Activated CD8-positive, alpha-beta T cell treated with anti-CD3 and anti-CD28 coated beads for 36 hours (primary cell): ENCODE measurements at regions not wholly inside any gene's neighbourhood (a gene's known extent, or its start where the extent isn't known, plus 50 kb on each side); places are given as distances from the start of the nearest gene placed in this dataset.

Experiments used
- ATAC-seq: fragments of 200-7000 bp; cut with Tn5 transposase; one replicate; pipeline ENCODE4 v1.10.0; 2021; ENCODE audit warnings: mild to moderate bottlenecking, moderate library complexity
- CTCF ChIA-PET: fragments of 350-600 bp; sonication (Branson Sonifier 250); formaldehyde crosslinking; loops from one replicate; lab custom pipeline; 2021; ENCODE audit warnings: antibody characterized with exemption; lab: Charles Lee
- POLR2A ChIA-PET: fragments of 350-600 bp; sonication (Branson Sonifier 250); formaldehyde crosslinking; loops from one replicate; lab custom pipeline; 2021; ENCODE audit warnings: antibody characterized with exemption; lab: Charles Lee
- DNase-seq: peaks from one replicate; pipeline ENCODE4 v3.0.0-alpha.2; 2020
- H3K27ac Mint-ChIP-seq: one replicate; pipeline ENCODE4 v1.8.0; 2021; ENCODE audit warnings: mild to moderate bottlenecking, mixed read lengths
- H3K27me3 Mint-ChIP-seq: one replicate; pipeline ENCODE4 v1.8.0; 2021; ENCODE audit warnings: mixed read lengths
- H3K36me3 Mint-ChIP-seq: one replicate; pipeline ENCODE4 v1.8.0; 2021; ENCODE audit warnings: low read depth, mixed read lengths
- H3K4me1 Mint-ChIP-seq: one replicate; pipeline ENCODE4 v1.8.0; 2021; ENCODE audit warnings: low read depth, mixed read lengths
- H3K4me3 Mint-ChIP-seq: one replicate; pipeline ENCODE4 v1.8.0; 2021; ENCODE audit warnings: mild to moderate bottlenecking, moderate library complexity, mixed read lengths
- H3K9me3 Mint-ChIP-seq: one replicate; pipeline ENCODE4 v1.8.0; 2021; ENCODE audit warnings: mixed read lengths
- intact Hi-C: fragments of 100-400 bp; cut with micrococcal nuclease; formaldehyde crosslinking; loops from one replicate; pipeline ENCODE4 v1.10.0; 2022
- TF ChIP-seq, protein P1 (sequence below): fragments of 200-600 bp; IDR thresholded peaks from one replicate; pipeline ENCODE4 v1.8.0; 2022; ENCODE audit warnings: antibody characterized with exemption, mild to moderate bottlenecking

- H3K4me1 Mint-ChIP-seq: no peaks in the 10 kb centered on the region
- CTCF ChIA-PET: no interaction called here
- POLR2A ChIA-PET: no interaction called here
These were observed 56.3 kb upstream of the GRK3 start for GRCh38 chr22:25508161-25508560.

GRCh38 chr22:25508761-25509321, 55.6 kb upstream of the GRK3 start:
- peaks cover 23% of the 10 kb centered on the region for H3K36me3 Mint-ChIP-seq
- no peak for ATAC-seq
- TF ChIP-seq, protein P1, sequence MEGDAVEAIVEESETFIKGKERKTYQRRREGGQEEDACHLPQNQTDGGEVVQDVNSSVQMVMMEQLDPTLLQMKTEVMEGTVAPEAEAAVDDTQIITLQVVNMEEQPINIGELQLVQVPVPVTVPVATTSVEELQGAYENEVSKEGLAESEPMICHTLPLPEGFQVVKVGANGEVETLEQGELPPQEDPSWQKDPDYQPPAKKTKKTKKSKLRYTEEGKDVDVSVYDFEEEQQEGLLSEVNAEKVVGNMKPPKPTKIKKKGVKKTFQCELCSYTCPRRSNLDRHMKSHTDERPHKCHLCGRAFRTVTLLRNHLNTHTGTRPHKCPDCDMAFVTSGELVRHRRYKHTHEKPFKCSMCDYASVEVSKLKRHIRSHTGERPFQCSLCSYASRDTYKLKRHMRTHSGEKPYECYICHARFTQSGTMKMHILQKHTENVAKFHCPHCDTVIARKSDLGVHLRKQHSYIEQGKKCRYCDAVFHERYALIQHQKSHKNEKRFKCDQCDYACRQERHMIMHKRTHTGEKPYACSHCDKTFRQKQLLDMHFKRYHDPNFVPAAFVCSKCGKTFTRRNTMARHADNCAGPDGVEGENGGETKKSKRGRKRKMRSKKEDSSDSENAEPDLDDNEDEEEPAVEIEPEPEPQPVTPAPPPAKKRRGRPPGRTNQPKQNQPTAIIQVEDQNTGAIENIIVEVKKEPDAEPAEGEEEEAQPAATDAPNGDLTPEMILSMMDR: no peak
- ChIA-PET CTCF (no interaction called here), POLR2A (no interaction called here)
- no peaks in the 10 kb centered on the region for H3K9me3 Mint-ChIP-seq
- no peaks in the 10 kb centered on the region for H3K27me3 Mint-ChIP-seq
- H3K4me1 Mint-ChIP-seq: no peaks in the 10 kb centered on the region
- intact Hi-C loops: no loop called here
- H3K27ac Mint-ChIP-seq: no peak overlapping the region
- no peak for DNase-seq
- H3K4me3 Mint-ChIP-seq: no peak overlapping the region

More at GRCh38 chr22:25508161-25508560, 56.3 kb upstream of the GRK3 start:
- Mint-ChIP-seq H3K4me3 (no peak overlapping the region), H3K27me3 (no peaks in the 10 kb centered on the region), H3K9me3 (no peaks in the 10 kb centered on the region), H3K27ac (no peak overlapping the region), H3K36me3 (peaks cover 22% of the 10 kb centered on the region)
- ATAC-seq (no peak), DNase-seq (no peak)
- intact Hi-C loops: no loop called here
- TF ChIP-seq, protein P1: no peak

GRCh38 chr22:25509374-25509791, 55.1 kb upstream of the GRK3 start:
- Mint-ChIP-seq H3K36me3 (peaks cover 23% of the 10 kb centered on the region), H3K9me3 (no peaks in the 10 kb centered on the region), H3K27ac (no peak overlapping the region), H3K27me3 (no peaks in the 10 kb centered on the region), H3K4me3 (no peak overlapping the region), H3K4me1 (no peaks in the 10 kb centered on the region)
- intact Hi-C loops: no loop called here
- ChIA-PET CTCF (no interaction called here), POLR2A (no interaction called here)
- DNase-seq (no peak), ATAC-seq (no peak)
- TF ChIP-seq, protein P1: no peak

DNA sequence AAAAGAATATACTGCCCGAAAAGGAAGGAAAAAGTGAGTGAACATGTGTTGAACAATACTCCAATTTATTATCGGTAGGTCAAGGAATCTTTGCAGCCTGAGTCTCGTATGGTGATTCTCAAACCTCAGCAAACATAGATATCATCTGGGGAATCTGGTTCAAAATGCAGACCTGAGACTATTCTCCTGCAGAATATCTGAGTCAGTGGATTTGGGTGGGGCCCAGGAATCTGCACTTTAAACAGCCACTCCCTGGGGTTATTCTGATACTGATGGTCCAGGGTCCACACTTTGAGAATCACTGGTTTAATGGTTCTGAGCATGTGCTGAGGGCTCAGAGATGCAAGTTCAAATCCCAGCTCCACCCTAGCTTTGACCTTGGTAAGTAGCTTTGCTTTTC, 53.6 kb upstream of the GRK3 start:
- H3K27ac Mint-ChIP-seq: no peak overlapping the region
- TF ChIP-seq, protein P1: no peak
- H3K36me3 Mint-ChIP-seq: peaks cover 23% of the 10 kb centered on the region
- H3K27me3 Mint-ChIP-seq: no peaks in the 10 kb centered on the region
- intact Hi-C loops: no loop called here
- ChIA-PET POLR2A (no interaction called here), CTCF (no interaction called here)
- ATAC-seq: no peak
- no peak for DNase-seq
- H3K4me1 Mint-ChIP-seq: no peaks in the 10 kb centered on the region
- H3K9me3 Mint-ChIP-seq: no peaks in the 10 kb centered on the region
- H3K4me3 Mint-ChIP-seq: no peak overlapping the region

DNA sequence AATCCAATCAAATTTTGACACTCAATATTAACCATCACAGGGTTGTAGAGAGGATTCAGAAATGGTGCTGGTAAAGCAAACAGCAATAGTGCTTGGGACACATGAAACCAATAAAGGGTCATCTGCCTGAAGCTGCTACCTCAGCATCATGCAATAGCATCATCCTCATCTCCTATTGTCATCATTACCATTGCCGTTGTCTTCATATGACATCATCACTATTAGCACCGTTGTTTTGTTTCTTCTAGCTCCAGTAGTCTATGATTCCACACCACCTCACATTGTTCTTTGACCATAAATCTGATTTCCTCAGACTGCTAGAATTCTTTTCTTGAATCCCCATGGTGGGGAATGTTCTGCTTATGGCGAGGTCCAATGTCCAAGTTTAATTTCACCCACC, 52.8 kb upstream of the GRK3 start:
- ATAC-seq (no peak), DNase-seq (no peak)
- ChIA-PET CTCF (interaction anchor here (1.2 kb wide), 1 partner anchor 261 kb away, joined by 4 read pairs; no protein-coding TSS in a partner anchor), POLR2A (no interaction called here)
- Mint-ChIP-seq H3K4me1 (no peaks in the 10 kb centered on the region), H3K4me3 (no peak overlapping the region), H3K9me3 (no peaks in the 10 kb centered on the region), H3K27me3 (no peaks in the 10 kb centered on the region), H3K36me3 (peaks cover 23% of the 10 kb centered on the region), H3K27ac (no peak overlapping the region)
- TF ChIP-seq, protein P1: no peak
- intact Hi-C loops: no loop called here
